Calu3 (cell line): ENCODE measurements at regions not wholly inside any gene's neighbourhood (a gene's known extent, or its start where the extent isn't known, plus 50 kb on each side); places are given as distances from the start of the nearest gene placed in this dataset.
"Not testable (repeated sequence)": the region's sequence is repeated elsewhere in the genome, so short reads cannot be mapped to it uniquely, and the experiment has no call there.

Experiments used
- BruUV-seq: library from RNA; stranded (reverse); fragments of 400-500 nt; replicated peaks from 2 replicates; lab custom pipeline; 2021; lab: Mats Ljungman, UMichigan
- CTCF ChIA-PET: fragments of 300-600 bp; sonication (Branson Sonifier 250); formaldehyde crosslinking; loops from one replicate; lab custom pipeline; 2022; ENCODE audit warnings: antibody characterized with exemption; lab: Charles Lee
- DNase-seq: peaks from one replicate; pipeline ENCODE4 v3.0.0; 2022
- H3K27ac Mint-ChIP-seq: one replicate; pipeline ENCODE4 v1.8.0; 2022; ENCODE audit warnings: mixed read lengths; ENCODE audit not compliant: unreplicated experiment
- H3K27me3 Mint-ChIP-seq: one replicate; pipeline ENCODE4 v1.8.0; 2022; ENCODE audit warnings: mixed read lengths; ENCODE audit not compliant: unreplicated experiment
- H3K36me3 Mint-ChIP-seq: one replicate; pipeline ENCODE4 v1.8.0; 2022; ENCODE audit warnings: mild to moderate bottlenecking, moderate library complexity, mixed read lengths; ENCODE audit not compliant: insufficient read depth, unreplicated experiment
- H3K4me1 Mint-ChIP-seq: one replicate; pipeline ENCODE4 v1.8.0; 2022; ENCODE audit warnings: mild to moderate bottlenecking, low read depth, mixed read lengths; ENCODE audit not compliant: unreplicated experiment
- H3K4me3 Mint-ChIP-seq: one replicate; pipeline ENCODE4 v1.8.0; 2022; ENCODE audit warnings: mild to moderate bottlenecking, low read depth, moderate library complexity, mixed read lengths; ENCODE audit not compliant: unreplicated experiment
- H3K9me3 Mint-ChIP-seq: one replicate; pipeline ENCODE4 v1.8.0; 2022; ENCODE audit warnings: low read depth, mixed read lengths; ENCODE audit not compliant: unreplicated experiment
- intact Hi-C: fragments of 100-400 bp; cut with micrococcal nuclease; formaldehyde crosslinking; loops from one replicate; pipeline ENCODE4 v1.10.0; 2022; ENCODE audit not compliant: unreplicated experiment
- TF ChIP-seq, protein P1 (sequence below): fragments of 200-600 bp; IDR thresholded peaks from one replicate; pipeline ENCODE4 v1.8.0; 2022; ENCODE audit warnings: antibody characterized with exemption; ENCODE audit not compliant: unreplicated experiment

DNA sequence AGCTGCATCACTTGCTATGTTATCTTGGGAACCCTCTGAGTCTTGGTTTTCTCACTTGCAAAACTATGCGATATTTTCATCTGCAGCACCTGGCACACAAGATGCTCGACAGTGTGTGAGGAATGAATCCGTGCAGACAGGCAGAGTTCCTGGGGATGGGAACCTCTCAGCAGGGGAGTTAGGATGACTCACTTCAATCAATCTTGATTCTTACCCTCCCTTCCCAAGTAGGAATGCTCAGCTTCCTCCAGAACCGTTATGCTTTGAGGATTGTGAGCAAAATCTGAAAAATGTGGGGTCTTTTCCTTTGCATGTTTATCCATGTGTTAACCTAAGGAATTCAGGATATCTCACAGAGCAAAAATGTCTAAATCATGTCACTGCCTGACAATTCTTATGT is 68.9 kb upstream of the HNF1B start:
- no peak for DNase-seq
- H3K36me3 Mint-ChIP-seq, result no peaks in the 10 kb centered on the region
- peaks cover 16% of the 10 kb centered on the region for H3K27me3 Mint-ChIP-seq
- no TSS peak for BruUV-seq
- H3K27ac Mint-ChIP-seq, result no peak overlapping the region
- CTCF ChIA-PET, result interaction anchor here (0.6 to 1.8 kb wide), 3 partner anchors 27 to 624 kb away, joined by 3 to 5 read pairs (median 4); no protein-coding TSS in a partner anchor
- H3K9me3 Mint-ChIP-seq, result no peaks in the 10 kb centered on the region
- no peak overlapping the region for H3K4me3 Mint-ChIP-seq
- intact Hi-C loops, result no loop called here
- TF ChIP-seq, protein P1, sequence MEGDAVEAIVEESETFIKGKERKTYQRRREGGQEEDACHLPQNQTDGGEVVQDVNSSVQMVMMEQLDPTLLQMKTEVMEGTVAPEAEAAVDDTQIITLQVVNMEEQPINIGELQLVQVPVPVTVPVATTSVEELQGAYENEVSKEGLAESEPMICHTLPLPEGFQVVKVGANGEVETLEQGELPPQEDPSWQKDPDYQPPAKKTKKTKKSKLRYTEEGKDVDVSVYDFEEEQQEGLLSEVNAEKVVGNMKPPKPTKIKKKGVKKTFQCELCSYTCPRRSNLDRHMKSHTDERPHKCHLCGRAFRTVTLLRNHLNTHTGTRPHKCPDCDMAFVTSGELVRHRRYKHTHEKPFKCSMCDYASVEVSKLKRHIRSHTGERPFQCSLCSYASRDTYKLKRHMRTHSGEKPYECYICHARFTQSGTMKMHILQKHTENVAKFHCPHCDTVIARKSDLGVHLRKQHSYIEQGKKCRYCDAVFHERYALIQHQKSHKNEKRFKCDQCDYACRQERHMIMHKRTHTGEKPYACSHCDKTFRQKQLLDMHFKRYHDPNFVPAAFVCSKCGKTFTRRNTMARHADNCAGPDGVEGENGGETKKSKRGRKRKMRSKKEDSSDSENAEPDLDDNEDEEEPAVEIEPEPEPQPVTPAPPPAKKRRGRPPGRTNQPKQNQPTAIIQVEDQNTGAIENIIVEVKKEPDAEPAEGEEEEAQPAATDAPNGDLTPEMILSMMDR, result no peak
- peaks cover 15% of the 10 kb centered on the region for H3K4me1 Mint-ChIP-seq

DNA sequence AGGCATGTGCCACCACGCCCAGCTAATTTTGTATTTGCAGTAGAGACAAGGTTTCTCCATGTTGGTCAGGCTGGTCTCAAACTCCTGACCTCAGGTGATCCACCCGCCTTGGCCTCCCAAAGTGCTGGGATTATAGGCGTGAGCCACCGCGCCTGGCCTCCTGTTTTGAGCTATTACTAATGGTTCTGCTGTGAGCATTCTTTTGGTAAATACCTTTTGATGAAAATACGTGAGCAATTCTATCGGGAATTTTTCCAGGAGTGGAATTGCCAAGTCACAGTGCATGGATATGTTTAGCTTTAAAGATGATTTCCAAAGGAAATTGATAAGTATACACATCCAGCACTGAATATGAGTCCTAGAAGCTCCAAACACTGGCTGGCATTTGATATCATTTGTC is 64.0 kb upstream of the HNF1B start:
- intact Hi-C loops, DNase-seq, H3K9me3 Mint-ChIP-seq, H3K4me1 Mint-ChIP-seq, H3K27ac Mint-ChIP-seq, H3K4me3 Mint-ChIP-seq, BruUV-seq, H3K36me3 Mint-ChIP-seq: not testable (repeated sequence)
- peaks cover 16% of the 10 kb centered on the region for H3K27me3 Mint-ChIP-seq
- CTCF ChIA-PET, result interaction anchor here (0.7 to 1.0 kb wide), 2 partner anchors 62 to 200 kb away, joined by 3 to 4 read pairs; no protein-coding TSS in a partner anchor

DNA sequence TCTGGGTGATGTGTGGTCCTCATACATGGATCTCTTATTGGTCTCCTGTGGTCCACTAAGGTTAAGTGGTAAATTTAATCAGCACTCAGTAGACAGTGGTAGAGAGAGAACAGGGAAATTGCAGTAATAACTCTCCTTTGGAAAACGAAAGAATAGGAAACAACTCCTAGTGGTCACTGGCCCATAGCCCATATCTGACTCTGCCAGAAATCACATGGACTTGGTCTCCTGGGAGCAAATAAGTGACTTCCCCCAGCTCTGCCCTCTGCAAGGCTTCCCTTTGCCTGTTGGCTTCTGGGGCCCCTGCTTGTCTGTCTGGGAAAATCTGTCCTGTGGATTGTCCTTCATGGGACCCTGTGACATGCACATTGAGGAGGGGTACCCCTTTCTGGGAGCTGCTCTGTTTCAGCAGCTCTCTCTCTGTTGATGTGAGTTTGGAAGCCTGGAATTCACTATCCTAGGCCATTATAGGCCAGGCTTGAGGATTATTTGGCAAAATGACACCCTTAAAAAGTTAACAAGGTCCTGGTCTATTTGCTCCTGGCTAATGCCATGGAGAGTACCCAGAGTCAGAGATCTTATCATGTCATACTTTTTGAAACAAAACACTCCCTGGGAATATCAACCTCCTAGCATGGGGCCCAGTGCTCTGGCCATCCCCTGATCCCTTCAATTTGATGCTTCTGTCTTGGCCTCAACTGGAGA is 58.0 kb upstream of the HNF1B start:
- Mint-ChIP-seq H3K36me3 (no peaks in the 10 kb centered on the region), H3K27ac (no peak overlapping the region), H3K27me3 (no peaks in the 10 kb centered on the region), H3K9me3 (peaks cover 2% of the 10 kb centered on the region), H3K4me3 (no peak overlapping the region), H3K4me1 (peaks cover 15% of the 10 kb centered on the region)
- intact Hi-C loops, result no loop called here
- DNase-seq, result no peak
- CTCF ChIA-PET, result interaction anchor here (0.6 to 2.1 kb wide), 2 partner anchors 16 to 169 kb away, joined by 6 to 10 read pairs; no protein-coding TSS in a partner anchor
- BruUV-seq, result no TSS peak
- TF ChIP-seq, protein P1, result no peak

DNA sequence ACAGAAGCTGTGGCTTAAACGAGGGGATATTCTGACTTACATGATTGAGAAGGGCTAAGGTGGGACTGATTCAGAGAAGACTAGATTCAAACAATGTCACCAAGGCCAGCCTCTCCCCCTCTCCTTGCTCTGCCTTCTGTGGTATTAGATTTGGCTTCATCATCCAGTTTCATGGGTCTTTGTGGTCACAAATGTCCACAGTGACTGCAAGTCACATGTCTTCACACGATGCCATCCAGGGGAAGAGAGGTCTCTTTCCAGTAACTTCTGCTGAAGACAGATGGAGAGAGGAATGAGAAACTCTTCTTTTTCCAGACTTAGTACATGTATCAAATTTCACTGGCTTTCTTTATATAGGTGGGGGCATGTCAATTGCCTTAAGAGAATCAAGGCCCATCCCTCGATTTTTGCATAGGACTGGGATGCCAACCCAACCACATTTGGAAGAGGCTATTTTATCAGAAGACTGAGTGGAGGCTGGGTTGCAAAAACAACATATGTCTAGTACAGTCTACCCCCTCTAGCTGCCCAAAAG is 57.3 kb upstream of the HNF1B start:
- Mint-ChIP-seq H3K4me3 (no peak overlapping the region), H3K27ac (no peak overlapping the region), H3K9me3 (peaks cover 6% of the 10 kb centered on the region), H3K4me1 (peaks cover 15% of the 10 kb centered on the region), H3K27me3 (no peaks in the 10 kb centered on the region), H3K36me3 (no peaks in the 10 kb centered on the region)
- intact Hi-C loops, result no loop called here
- CTCF ChIA-PET, result interaction anchor here (2.1 kb wide), 1 partner anchor 15 kb away, joined by 6 read pairs; no protein-coding TSS in a partner anchor
- TF ChIP-seq, protein P1, result no peak
- no TSS peak for BruUV-seq
- DNase-seq, result no peak

DNA sequence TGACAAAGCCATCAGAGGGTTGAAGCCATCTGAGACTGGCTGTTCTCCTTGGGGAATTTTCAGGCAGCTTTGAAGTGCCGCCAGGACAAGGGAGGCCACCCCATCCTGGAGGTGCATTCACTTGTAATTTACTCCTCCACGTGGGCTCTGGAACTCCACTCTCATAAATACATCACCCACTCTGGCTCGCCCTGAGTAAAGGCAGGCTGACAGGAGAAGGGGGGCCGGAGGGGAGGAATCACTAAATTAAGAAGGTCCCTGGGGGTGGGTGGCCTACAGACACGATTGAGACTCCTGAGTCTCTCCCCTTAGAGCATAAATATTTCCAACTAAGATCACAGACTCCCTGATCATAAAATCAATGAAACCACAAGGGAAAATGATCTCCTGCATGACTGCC is 56.3 kb upstream of the HNF1B start:
- Mint-ChIP-seq H3K36me3 (no peaks in the 10 kb centered on the region), H3K4me3 (no peak overlapping the region), H3K4me1 (peaks cover 15% of the 10 kb centered on the region), H3K9me3 (peaks cover 6% of the 10 kb centered on the region), H3K27me3 (peaks cover 3% of the 10 kb centered on the region), H3K27ac (no peak overlapping the region)
- no TSS peak for BruUV-seq
- intact Hi-C loops, result no loop called here
- TF ChIP-seq, protein P1, result no peak
- DNase-seq, result no peak
- CTCF ChIA-PET, result interaction anchor here (0.6 to 2.1 kb wide), 2 partner anchors 14 to 15 kb away, joined by 3 to 6 read pairs; no protein-coding TSS in a partner anchor
